Fibroblast of the conjunctiva (primary cell): ENCODE measurements at regions not wholly inside any gene's neighbourhood (a gene's known extent, or its start where the extent isn't known, plus 50 kb on each side); places are given as distances from the start of the nearest gene placed in this dataset.
"Not testable (repeated sequence)": the region's sequence is repeated elsewhere in the genome, so short reads cannot be mapped to it uniquely, and the experiment has no call there.

ENCODE experiments used
- DNase-seq: peaks from one replicate; pipeline ENCODE4 v3.0.0-alpha.2; 2010; ENCODE audit warnings: low read depth

DNA sequence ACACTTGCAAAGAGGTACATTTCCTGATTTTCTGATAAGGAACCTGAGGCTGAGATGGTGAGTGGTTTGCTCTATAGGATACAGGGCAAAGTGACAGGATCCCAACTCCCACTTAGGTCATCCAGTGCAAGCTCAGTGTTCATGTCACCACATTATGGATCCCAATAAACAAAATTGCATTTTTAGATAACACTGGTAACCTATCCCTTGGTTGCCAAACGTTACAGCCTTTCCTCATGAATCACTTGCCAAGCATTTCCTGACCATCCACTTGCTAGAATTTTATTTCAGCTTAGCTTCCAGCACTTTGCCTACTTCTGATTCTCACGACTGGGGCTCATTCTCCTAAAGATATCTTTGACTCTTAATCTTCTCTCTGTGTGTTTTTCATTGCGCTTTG lies 131.4 kb upstream of the ODAD2 start:
- DNase-seq, result no peak

- no peak for DNase-seq
These were observed 129.0 kb upstream of the ODAD2 start for GRCh38 chr10:28127881-28128280.

GRCh38 chr10:28125701-28126100 lies 126.8 kb upstream of the ODAD2 start:
- peak; percentile 48 for DNase-seq

GRCh38 chr10:28120795-28121194 lies 121.9 kb upstream of the ODAD2 start:
- no peak for DNase-seq

- DNase-seq, result peak; percentile 60
These were observed 121.3 kb upstream of the ODAD2 start for GRCh38 chr10:28120043-28120749.

DNA sequence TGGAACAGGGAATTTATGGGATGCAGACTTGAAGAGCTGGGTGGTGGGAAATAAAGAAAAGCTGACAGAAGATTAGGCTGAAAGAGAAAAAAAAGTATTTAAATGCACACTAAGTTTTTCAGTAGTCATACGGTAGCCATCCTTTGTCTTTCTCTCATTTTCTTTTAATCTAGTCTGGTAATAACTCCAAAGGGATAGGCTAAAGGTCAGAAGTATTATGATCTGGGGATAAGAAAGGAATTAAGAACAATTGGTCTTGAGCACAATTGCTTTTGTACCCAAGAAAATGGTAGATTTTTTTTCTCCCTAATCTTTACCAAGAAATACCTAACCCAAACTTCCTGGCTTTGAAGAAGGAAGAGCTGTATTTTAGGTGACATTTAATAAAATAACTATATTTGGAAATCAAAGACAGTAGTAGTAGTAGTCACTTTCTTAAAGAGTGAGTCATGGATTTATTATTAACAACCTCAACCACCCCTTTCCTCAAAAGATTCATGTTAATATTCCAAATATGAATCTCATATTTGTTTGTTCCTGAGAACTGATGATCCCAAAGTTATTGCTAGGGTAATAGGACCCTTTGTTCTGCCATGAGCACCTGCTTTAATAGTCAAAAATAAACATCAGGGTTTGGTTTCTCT lies 120.2 kb upstream of the ODAD2 start:
- DNase-seq, result no peak

GRCh38 chr10:28113202-28113601 lies 114.3 kb upstream of the ODAD2 start:
- DNase-seq, result no peak

- DNase-seq, result no peak
These were observed 112.8 kb upstream of the ODAD2 start for GRCh38 chr10:28111712-28112111.

DNA sequence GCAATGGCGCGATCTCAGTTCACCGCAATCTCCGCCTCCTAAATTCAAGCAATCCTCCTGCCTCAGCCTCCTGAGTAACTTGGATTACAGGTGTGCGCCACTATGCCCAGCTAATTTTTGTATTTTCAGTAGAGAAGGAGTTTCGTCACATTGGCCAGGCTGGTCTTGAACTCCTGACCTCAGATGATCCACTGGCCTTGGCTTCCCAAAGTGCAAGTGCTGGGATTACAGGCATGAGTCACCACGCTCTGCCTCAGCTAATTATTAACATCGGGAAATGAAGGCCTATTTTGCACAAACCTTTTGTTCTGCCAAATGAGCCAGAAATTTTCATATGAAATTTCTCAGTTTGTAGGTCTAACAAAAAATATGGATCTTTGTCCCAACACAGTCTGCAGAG lies 106.7 kb upstream of the ODAD2 start:
- no peak for DNase-seq

- no peak for DNase-seq
These were observed 98.8 kb upstream of the ODAD2 start for GRCh38 chr10:28097633-28098032.

DNA sequence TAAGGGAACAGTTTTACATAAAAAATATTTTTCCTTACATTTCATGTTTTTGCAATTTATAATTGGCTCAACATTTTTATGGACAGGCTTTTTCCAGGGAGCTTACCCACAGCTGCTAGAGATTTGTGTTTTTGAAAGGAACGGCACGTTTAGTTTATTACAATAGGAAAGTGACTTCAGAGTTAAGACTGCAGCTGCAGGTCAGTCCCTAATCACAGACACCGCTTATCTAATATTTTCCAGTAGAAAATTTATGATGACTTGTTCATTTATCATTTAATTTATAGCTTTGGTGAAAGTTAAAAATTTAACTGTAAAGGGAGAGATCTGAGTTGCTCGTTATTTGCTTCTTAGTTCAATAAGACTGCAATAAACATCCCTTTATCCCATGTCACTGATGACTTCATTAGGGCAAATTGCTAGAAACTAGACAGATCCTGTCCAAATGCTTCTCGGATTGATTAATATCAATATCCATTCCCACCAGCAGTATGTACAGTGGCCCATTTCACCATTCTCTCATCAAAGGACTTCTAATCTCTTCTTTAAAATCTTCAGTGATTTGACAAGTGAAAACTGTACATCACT lies 97.0 kb upstream of the ODAD2 start:
- no peak for DNase-seq

DNA sequence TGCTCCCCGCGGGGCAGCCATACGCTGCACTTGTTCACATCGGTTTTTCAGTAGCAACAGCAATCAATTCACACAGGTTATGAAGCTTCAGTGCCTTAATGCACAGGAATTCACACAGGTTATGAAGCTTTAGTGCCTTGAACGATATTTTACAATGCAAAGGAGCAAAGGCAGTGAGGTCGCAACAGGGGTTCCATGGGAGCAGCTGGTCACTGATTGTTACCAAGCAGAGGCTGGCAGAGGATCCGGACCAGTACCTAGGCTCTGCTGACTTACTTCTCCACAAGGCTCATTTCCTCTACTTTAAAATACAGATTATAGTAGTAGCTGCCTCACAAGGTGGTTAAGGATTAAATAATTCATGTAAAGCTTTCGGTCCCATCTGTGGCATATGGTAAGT lies 95.2 kb upstream of the ODAD2 start:
- no peak for DNase-seq

- DNase-seq, result no peak
These were observed 93.0 kb upstream of the ODAD2 start for GRCh38 chr10:28091913-28092312.

GRCh38 chr10:28090506-28090905 lies 91.6 kb upstream of the ODAD2 start:
- no peak for DNase-seq

GRCh38 chr10:28089467-28089866 lies 90.6 kb upstream of the ODAD2 start:
- DNase-seq, result peak; percentile 55

DNA sequence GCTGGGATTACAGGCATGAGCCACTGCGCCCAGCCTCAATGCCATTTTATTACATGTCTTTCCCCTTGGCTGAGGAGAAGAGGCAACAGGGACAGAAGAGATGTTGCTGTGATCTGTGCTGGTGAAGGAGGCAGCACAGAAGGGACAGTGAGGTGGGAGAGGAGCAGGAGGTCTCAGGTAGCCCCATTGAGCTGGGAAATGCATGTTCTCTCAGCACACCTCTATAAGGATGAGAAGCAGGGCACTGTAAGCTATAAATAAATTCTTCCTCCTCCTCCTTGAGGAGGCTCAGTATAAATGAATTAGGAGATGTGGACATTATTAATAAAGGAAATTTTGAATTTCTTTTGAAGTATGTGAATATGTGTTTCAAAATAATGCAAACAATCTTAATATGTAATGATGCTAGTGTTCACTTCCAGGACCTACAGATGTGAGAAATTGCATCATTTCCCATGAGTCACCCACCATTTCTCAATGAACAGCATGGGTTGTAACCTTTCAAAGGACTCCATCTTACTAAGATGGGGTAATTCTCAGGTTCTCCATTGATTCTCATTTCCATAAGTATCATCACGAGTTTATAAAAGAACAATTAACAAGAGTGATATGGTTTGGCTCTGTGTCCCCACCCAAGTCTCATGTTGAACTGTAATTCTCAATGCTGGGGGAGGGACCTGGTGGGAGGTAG lies 88.9 kb upstream of the ODAD2 start:
- peak; percentile 74 for DNase-seq

DNA sequence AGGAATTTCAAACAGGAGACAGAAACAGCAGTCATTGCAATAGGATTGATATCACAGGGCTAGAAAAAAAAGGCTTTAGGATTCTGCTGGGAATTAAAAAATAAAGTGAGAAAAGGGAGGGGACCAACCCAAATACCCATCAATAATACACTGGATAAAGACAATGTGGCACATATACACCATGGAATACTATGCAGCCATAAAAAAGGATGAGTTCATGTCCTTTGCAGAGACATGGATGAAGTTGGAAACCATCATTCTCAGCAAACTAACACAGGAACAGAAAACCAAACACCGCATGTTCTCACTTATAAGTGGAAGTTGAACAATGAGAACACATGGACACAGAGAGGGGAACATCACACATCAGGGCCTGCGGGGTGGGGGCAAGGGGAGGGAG lies 86.9 kb upstream of the ODAD2 start:
- DNase-seq, result not testable (repeated sequence)

DNA sequence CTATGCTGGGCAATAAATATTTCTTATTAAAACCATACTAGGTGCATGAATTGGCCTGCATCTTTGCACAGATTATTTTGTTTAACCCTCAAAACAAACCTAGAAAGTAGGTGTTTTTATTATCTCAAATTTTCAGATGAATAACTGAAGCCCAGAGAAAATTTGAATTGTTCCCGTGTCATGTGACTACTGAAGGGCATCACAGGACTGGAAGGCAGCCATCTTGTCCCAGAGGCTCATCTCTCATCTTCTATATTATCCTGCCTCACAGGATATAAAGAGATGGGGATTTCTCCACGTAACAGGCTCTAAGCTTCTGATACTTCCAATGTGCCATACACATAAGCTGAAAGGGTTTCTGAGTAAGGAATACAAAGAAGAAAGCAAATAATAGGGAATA lies 84.0 kb upstream of the ODAD2 start:
- DNase-seq, result no peak

DNA sequence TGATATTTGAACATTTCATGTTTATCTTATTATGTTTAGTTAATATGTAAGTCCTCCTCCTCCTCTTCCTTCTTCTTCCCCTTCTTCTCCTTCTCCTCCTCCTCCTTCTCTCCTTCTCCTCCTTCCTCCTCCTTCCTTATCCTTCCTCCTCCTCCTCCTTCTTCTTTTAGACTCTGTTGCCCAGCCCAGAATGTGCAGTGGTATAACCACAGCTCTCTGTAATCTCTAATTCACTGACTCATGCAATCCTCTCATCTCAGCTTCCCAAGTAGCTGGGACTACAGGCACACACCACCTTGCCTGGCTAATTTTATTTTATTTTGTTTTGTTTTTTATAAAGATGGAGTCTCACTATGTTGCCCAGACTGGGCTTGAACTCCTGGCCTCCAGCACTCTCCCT lies 83.4 kb upstream of the ODAD2 start:
- DNase-seq, result no peak

GRCh38 chr10:28077889-28078288 lies 79.0 kb upstream of the ODAD2 start:
- no peak for DNase-seq

- no peak for DNase-seq
These were observed 76.5 kb upstream of the ODAD2 start for GRCh38 chr10:28075424-28075823.

- DNase-seq, result no peak
These were observed 73.7 kb upstream of the ODAD2 start for GRCh38 chr10:28072573-28072972.

GRCh38 chr10:28060031-28060607 lies 61.2 kb upstream of the ODAD2 start:
- DNase-seq, result no peak
